Panc1 (cell line): ENCODE measurements at regions not wholly inside any gene's neighbourhood (a gene's known extent, or its start where the extent isn't known, plus 50 kb on each side); places are given as distances from the start of the nearest gene placed in this dataset.

Experiments used
- CTCF ChIP-seq: fragments of 450-650 bp; IDR thresholded peaks from 2 replicates; pipeline ENCODE4 v1.5.1; 2017; ENCODE audit warnings: mild to moderate bottlenecking
- SIN3A ChIP-seq: IDR thresholded peaks from 2 replicates; pipeline ENCODE4 v1.6.1; 2012; ENCODE audit warnings: low read depth, mild to moderate bottlenecking, low read length, moderate library complexity, borderline replicate concordance; ENCODE audit not compliant: insufficient read depth
- TCF7L2 ChIP-seq: IDR thresholded peaks from 2 replicates; pipeline ENCODE4 v1.6.1; 2011; ENCODE audit warnings: mild to moderate bottlenecking, low read depth, low read length, inconsistent platforms
- TF ChIP-seq, protein P1 (sequence below), 2 experiments: IDR thresholded peaks; 2 replicates each; pipeline ENCODE4 v1.6.1; 2011 to 2012; ENCODE audit warnings: low read depth in 2 of 2, control low read depth in 1 of 2, low read length in 1 of 2, mild to moderate bottlenecking in 1 of 2, moderate library complexity in 1 of 2; ENCODE audit not compliant: insufficient read depth in 1 of 2

DNA sequence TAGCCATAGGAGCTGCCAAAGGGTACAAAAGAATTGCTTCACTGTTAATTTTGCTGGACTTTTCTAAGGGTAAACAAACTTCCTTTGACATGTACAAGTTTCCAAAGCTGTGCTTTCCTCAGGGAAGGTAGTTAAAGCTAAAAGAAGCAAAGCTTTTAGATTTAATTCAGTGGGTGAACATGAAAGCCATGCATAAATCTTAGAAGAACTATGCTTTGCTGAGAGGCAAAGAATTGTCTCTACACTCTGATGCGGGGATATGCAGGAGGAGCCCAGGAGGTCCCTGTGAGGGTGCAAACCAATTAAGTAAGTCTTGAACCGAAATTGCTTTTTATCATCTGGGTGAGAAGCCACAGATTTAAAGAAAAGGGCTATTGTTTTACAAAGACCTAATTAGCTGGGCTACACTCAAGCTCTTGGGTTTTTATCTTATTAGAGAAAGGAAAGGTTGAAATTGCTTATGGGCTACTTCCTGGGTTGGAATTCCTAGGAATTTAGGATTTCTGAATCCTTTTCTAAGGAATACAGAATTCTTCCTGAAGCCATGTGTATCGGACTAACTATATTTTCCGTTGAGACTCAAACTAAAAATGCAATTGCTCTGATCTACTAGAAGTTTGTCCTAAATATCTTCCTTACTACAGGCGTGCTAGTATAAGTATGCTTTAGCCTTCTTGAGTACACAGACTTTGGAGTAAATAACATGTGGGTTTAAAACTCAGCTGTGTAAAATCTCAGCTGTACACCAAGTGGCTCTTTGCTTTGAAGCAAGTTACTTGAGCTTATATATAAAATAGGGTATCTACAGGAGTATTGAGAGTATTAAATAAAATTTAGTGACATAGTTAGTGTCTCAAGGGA is 188.4 kb upstream of the ANK2 start:
- TF ChIP-seq CTCF (no peak), TCF7L2 (no peak), SIN3A (no peak)
- TF ChIP-seq, protein P1, sequence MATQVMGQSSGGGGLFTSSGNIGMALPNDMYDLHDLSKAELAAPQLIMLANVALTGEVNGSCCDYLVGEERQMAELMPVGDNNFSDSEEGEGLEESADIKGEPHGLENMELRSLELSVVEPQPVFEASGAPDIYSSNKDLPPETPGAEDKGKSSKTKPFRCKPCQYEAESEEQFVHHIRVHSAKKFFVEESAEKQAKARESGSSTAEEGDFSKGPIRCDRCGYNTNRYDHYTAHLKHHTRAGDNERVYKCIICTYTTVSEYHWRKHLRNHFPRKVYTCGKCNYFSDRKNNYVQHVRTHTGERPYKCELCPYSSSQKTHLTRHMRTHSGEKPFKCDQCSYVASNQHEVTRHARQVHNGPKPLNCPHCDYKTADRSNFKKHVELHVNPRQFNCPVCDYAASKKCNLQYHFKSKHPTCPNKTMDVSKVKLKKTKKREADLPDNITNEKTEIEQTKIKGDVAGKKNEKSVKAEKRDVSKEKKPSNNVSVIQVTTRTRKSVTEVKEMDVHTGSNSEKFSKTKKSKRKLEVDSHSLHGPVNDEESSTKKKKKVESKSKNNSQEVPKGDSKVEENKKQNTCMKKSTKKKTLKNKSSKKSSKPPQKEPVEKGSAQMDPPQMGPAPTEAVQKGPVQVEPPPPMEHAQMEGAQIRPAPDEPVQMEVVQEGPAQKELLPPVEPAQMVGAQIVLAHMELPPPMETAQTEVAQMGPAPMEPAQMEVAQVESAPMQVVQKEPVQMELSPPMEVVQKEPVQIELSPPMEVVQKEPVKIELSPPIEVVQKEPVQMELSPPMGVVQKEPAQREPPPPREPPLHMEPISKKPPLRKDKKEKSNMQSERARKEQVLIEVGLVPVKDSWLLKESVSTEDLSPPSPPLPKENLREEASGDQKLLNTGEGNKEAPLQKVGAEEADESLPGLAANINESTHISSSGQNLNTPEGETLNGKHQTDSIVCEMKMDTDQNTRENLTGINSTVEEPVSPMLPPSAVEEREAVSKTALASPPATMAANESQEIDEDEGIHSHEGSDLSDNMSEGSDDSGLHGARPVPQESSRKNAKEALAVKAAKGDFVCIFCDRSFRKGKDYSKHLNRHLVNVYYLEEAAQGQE (IDR thresholded peaks at IDR 0.05; ENCODE audit: insufficient read depth in 1 of 2, low read depth in 2 of 2, low read length in 1 of 2): no peak
